Sciatic nerve (tissue), 2 donors: ENCODE measurements at regions not wholly inside any gene's neighbourhood (a gene's known extent, or its start where the extent isn't known, plus 50 kb on each side); places are given as distances from the start of the nearest gene placed in this dataset.

Experiments
- ATAC-seq: fragments of 200-7000 bp; cut with Tn5 transposase; one replicate; pipeline ENCODE4 v1.9.1; 2020; ENCODE audit warnings: mild to moderate bottlenecking, moderate library complexity
- DNase-seq: peaks from one replicate; pipeline ENCODE4 v3.0.0-alpha.2; 2020; ENCODE audit warnings: low spot score
- intact Hi-C: fragments of 100-400 bp; cut with DNase I; formaldehyde crosslinking; loops from one replicate; pipeline ENCODE4 v1.14.2; 2022
- donor health status: DM: no; HTN: no; CAD: no.
- donor health status: DM: no; HTN: no; CAD: no.

DNA sequence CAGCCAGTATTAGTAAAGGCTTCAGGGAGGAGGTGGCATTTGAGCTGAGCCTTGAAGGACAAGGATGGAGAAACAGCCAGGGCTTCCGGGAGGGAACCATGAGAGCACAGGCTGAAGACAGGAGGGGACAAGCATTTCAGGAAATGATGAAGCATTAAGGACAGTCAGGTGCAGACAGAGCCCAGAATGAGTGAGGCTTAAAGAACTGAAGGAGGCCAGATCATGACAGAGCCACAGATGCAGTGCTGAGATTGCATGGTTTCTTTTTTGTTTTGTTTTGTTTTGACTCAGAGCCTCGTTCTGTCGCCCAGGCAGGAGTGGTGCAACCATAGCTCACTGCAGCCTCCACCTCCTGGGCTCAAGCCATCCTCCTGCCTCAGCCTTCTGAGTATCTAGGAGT is 211.5 kb downstream of the SOX9 start:
- no peak for DNase-seq
- no peak for ATAC-seq
- intact Hi-C loops, result no loop called here

DNA sequence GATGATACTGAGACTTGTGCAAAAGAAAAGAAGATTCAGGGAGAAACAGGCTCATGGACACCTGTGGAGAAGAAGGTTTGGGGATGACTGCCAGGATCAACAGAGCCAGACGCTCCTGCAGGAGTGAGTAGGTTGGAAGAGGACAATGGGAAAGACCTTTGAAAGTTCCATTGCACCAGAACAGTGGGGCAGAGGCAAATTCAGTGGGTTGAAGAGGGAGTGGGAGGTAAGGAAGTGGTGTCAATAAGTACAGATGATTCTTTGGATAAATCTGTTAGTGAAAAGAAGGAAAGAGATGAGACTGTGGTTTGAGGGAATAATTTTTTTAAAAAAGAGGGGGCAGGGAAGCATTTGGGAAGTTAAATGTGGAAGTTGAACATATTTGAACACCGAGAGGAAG is 212.8 kb downstream of the SOX9 start:
- intact Hi-C loops, result no loop called here
- DNase-seq (no peak), ATAC-seq (no peak)

DNA sequence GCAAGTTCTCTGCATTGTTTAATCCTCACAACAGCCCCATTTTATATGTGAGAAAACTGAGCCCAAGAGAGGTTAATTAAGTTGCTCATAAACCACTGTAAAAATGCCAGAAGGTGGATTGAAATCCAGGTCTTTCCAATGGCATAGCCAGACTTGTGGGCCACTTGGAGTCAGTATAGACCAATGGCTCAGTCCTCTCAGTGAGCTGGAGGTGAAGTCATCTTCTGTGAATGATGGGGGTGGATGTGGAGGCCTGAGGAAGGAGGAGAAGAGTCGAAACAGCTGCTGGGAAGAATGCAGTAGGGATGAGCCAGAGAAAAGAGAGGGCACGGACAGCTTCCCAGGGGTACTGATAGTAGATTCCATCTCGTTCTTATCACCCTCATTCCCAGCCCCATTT is 213.4 kb downstream of the SOX9 start:
- intact Hi-C loops, result no loop called here
- DNase-seq (no peak), ATAC-seq (no peak)

DNA sequence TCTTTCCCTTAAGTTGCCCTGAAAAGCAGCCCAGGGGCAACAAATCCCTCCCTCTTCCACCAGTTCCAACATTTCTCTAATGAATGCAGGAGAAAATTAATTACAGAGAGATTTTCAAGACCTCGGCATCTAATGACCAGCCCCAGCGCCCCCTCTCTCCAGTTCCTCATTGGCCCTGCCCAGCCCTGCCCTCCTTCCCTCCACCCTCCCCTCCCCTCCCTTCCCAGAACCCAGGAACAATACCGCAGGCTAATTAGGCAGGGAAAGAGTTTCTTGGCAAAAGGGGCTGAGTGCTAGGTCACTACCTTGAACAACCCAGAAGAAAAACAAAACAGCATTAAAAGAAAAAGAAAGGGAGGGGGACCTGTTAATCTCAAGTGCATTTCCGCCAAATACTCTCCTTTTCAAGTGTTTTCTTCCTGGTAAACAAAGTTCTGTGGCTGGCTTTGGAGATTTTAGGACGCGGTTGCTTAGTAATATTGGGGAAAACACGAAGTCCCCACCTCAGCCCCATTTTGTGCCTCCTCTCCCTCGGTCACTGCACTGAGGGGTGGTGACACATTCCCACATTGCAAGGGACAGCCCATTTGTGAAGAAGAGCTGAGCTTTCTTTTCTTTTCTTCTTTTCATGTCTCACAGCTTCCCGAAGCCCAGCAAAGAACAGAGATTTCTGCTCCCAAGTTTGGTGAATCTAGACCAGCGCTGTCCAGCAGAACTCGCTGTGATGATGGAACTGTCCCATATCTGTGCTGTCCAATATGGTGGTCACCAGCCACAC is 215.4 kb downstream of the SOX9 start:
- peak; percentile 38 for ATAC-seq
- no peak for DNase-seq
- intact Hi-C loops, result no loop called here

DNA sequence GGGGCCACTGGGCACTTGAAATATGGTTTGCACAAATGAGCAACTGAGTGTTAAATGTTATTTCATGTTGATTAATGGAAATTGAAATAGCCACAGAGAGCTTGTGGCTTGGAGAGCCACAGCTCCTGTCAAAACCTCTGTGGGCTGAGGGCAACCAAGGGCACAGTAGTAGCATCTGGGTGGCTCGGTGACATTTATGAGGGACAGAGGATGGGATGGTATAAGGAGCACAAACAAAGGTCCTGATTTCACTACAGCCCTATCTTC is 215.9 kb downstream of the SOX9 start:
- DNase-seq (no peak), ATAC-seq (no peak)
- intact Hi-C loops, result no loop called here

DNA sequence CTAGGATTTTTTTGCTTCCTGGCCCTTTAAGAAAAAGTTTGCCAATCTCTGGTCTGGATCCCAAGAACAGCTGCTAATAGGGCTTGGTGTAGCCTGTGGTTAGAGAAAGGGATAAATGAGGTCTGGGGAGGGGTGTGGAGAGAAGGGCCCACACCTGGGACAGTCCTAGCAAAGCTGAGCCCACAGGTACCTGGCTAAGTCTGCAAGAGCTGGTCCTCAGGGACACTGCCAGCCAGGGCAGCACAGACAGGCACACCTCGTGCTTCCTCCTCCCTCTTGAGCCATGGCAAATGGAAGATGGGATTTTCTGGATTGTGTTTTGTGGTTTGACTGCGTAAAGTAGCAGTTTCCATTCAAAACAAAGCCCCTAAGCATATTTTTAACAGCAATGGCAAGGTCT is 217.5 kb downstream of the SOX9 start:
- no peak for ATAC-seq
- intact Hi-C loops, result no loop called here

DNA sequence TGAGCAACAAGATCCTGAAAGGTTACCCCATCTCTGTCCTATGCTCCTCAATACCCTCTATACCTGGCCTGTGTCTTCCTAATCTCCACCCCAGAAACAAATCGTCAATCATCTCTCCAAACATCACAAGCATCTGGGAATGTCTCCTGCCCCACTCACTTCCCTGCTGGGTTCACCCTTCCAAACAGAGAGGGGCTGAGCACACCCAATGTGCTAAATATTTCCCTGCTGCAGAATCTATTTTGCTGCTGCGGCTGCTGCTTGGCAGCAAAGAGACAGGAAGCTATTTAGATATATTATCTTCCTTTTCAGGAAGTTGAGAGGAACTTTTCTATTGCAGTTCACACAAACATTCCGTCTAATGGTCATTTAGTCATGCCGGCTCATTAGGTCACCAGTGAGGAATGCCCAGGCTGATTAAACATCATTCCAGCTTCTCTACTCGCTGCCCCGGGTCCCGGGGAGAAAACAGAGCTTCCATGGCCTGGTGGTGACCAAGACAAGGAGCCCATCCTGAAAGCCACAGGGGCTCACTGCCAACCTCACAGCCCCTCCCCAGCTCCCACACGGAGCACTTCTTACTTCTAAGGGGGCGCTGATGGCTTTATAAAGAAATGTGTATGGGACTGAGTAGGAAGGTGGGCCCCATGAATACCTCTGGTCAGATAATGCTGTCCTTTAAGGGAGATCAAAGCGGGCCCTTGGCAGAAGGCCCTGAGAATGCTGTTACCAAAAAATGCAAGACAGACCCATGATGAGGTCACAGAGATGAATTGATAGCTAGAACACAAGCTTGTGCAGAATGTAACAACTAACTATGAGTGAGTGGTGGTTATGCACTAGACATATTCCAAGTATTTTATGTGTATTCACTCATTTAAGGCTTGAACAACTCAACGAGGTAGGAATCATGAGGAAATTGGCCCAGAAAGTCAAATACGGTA is 218.3 kb downstream of the SOX9 start:
- no peak for DNase-seq
- no peak for ATAC-seq
- intact Hi-C loops, result no loop called here

More for the DNA sequence above, 217.5 kb downstream of the SOX9 start:
- DNase-seq, result no peak

DNA sequence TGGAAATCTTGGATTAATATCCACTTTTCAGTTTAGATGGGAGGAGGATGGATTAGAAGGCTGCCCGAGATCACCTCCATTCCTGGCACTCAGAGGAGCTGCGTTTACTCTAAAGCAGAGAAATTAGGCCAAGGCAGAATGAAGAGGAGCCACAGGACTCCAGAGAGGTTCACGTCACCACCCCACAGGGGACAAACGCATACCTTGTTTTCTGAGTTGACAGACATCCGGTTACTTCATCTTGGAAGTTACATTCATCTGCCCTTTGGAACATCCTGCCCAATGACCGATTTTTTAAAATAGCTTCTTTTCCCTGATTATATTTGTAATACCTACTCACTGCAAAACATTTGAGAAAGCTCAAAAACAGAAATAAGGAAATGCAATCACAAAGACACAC is 220.0 kb downstream of the SOX9 start:
- intact Hi-C loops, result no loop called here
- no peak for ATAC-seq
- DNase-seq, result no peak

DNA sequence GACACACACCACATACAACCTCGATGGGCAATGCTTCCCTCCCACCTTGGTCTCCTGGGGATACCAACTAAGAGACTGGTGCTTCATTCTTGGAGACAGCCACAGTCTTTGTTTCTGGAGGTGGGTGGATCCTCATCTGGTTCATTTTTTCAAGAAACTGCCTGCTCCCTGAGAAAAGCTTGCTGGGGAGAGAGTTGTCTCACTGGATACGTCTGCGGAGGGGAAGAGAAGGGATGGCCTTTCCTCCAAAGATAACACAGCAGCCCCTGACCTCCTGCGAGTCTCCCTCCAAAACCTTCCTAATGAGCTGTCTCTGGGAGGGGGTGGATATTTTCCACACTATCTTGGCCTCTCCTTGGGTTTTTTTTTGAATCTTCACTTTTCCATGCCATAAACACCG is 221.2 kb downstream of the SOX9 start:
- DNase-seq (no peak), ATAC-seq (peak; percentile 6)
- intact Hi-C loops, result no loop called here

DNA sequence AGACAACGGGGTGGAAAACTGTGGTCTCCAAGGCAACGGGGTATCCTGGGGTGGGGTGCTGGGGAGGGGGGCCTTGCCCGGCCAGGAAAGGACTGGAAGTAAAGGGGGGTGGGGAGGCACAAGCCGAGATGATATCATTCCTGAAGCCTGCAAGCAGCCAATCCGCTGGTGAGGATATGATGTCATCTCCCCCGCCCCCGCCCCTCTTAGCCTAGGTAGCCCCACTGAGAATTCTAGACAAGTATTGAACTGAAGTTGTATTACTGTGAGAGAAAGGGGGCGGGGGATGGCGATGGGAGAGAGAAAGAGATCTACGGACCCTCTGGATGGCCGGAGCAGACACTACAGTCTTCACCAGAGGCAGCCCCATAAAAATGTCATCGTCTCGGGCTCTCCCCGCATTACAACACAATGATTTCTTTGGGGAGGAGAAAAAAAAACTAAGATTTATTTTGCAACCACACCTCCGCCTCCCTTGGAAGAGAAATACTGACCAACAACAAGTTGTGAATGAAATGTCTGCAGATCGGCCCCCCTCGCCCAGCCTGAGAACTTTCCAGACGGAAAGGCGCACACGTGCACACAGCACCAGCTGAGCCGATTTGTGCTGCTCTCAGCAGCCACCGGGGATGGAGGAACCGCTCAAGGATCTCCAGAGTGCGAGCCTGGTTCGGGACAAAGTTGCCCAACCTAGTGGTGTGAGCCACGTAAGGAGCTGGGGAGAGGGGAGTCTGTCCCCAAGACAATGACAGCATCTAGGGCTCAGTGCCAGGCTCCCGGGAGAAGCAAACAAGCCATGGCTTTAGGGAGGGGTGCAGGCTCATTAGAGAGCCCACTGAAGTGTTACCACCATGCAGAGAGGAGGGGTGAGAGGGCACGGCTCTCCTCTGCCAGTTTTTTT is 222.1 kb downstream of the SOX9 start:
- intact Hi-C loops, result no loop called here
- ATAC-seq (peak; percentile 85), DNase-seq (peak; percentile 65)

DNA sequence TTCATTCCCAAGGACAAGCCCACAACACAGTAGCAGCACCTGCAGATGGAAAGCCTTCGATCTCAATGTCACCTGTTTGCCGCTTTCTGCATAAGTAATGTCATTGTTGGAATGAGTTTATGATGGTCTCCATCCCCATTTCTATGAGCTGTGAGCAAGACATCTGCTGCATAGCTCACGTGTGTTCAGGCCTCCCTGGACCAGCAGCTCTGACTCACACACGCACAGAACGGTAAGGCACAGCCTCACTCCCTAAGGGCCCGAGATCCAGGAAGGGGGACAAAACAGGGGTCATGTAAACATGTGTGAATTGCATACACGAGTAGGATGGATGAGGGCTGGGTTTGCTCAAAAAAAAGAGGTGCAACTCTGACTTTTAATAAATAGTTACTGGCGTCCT is 223.1 kb downstream of the SOX9 start:
- peak; percentile 42 for DNase-seq
- intact Hi-C loops, result no loop called here
- peak; percentile 38 for ATAC-seq

DNA sequence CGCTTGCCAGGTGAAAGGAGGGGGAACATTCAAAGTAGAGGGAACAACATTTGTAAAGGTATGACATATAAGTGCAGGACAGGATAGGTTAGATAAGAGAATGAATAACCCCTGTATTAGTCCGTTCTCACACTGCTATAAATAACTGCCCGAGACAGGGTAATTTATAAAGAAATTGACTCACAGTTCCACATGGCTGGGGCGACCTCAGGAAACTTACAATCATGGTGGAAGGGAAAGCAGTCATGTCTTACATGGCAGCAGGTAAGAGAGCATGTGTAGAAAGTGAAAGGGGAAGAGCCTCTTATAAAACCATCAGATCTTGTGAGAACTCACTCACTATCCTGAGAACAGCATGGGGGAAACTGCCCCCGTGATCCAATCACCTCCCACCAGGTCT is 223.8 kb downstream of the SOX9 start:
- ATAC-seq (no peak), DNase-seq (no peak)
- intact Hi-C loops, result no loop called here

DNA sequence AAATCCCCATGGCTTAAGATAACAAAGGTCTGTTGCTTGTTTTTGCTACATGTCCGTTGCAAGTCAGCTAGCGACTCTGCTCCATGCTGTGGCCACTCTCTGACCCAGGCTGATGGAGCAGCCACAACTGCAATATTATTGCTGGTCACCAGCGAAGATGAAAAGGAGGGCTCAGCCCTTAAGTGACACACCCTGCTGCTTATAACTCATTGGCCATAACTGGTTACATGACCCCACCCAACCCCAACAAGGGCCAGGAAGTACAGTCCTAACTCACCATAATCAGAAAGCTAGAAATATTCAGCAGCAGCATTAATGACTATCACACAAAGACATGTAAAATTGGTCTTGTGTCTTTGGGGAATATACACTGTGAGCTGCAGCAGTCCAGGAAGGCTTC is 224.3 kb downstream of the SOX9 start:
- intact Hi-C loops, result no loop called here
- ATAC-seq (no peak), DNase-seq (peak; percentile 12)

DNA sequence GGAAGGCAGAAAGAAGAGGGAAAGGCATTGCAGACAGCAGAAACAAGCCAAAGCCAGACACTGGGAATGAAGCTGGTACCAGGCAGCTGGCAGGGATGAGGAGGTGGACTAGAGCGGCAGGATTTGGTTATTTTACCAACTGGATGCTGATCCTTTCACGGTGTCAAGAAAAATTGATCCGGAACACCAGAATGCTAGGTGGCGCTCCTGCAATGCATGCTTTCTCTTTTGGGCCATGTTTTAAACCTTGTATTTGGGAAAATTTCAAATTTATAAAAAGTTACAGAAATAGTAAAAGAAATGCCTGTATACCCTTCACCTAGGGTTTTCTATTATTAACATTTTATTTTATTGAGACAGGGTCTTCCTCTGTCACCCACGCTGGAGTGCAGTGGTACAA is 224.7 kb downstream of the SOX9 start:
- ATAC-seq (no peak), DNase-seq (no peak)
- intact Hi-C loops, result no loop called here

DNA sequence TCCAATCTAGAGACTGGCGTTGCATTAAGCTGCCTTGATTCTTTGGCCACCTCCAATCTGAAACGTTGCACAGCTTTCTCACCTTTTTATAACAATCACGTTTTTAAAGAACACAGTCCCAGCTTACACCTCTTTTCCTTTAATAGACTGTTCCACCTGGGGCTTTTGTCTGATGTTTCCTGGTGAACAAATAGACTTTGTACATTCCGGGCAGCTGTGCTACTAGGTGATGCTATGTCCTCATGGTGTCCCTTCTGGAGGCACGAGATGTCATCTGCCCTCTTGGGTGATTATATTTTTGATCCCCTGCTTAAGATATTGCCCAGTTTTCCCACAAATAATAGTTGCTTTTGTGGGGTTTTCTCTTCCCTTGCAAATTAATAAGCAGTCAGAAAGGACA is 225.5 kb downstream of the SOX9 start:
- intact Hi-C loops, result no loop called here
- ATAC-seq, result no peak
- no peak for DNase-seq

DNA sequence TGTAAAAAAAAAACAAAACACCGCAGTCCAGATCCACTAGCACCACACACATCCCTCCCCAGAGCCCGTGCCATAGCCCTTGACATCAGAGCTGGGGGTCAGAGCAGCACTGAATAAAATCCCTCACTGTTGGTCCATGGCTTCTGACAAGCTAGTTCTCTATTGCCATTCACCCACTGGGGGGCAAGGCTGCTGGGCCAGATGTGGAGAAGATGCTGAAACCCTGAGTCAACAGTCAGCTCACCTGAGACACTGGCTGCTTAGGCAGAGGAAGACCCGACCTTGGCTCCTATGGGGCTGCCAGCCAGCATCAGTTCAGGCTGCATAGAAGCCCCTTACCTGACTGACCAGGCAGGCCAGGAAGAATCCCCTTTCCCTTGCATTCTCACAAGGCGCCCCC is 228.2 kb downstream of the SOX9 start:
- DNase-seq (peak; percentile 40), ATAC-seq (no peak)
- intact Hi-C loops, result no loop called here

DNA sequence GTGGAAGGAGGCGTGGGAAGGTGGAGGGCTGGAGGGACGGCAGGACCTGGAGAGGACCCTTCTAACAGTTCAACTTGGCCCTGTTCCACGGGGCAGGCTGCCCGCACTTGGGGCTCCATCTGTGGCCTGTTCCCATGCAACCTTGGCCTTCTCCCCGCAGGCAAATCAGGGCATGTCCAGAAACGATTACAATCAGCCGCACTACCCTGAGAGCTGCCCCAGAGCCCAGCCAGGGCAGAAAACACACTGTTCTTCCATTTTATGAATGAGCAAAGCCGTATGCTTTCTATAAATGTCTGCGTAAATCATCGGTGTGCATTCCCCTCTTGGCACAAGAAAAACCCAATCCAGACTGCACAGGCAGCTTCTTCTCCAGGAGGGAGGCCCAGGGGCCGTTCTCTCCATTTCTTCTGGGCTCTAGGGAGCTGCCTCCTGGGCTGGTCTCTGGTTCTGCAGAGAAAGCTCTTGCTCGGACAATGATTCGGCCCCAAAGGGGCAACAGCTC is 228.7 kb downstream of the SOX9 start:
- no peak for DNase-seq
- intact Hi-C loops, result no loop called here
- no peak for ATAC-seq

DNA sequence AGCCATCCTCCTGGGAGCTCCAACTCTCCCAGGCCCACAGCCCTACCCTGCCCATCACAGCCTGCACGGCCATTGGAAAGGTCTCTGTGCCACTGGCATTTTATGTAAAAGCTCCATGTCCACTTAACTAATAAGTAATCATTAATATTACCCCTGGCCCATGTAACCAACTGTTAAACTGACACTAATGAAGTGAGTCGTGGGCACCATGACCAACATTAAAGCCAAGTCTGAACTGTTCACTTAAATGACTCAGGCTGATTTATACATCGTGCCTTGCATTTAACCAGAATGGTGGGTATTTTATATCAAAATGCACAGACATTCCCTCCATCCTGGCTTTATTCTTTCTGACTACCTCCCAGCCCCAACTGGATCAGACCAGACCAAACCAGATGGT is 229.3 kb downstream of the SOX9 start:
- no peak for ATAC-seq
- intact Hi-C loops, result no loop called here
- DNase-seq, result no peak

DNA sequence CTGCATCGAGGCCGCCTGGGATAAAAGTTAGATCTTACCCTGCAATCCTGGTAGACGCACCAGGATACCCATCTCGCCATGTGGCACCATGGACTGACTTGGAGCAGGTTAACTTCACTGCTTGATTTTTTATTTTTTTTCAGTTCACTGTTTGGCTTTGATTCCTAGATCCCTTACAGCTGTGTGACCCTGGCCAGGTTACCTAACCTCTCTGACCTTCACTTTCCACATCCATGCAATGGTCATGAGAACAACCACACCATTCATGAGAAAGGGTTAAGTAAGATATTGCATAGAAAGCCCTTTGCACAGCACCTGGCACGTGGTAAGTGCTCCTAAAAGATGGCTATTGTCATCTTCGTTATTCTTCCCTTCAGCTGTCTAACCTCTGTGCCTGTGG is 230.5 kb downstream of the SOX9 start:
- intact Hi-C loops, result no loop called here
- no peak for DNase-seq
- no peak for ATAC-seq
